Thyroid gland (tissue), 4 donors: ENCODE measurements at regions not wholly inside any gene's neighbourhood (a gene's known extent, or its start where the extent isn't known, plus 50 kb on each side); places are given as distances from the start of the nearest gene placed in this dataset.

Source experiments
- DNase-seq, 2 donors: peaks; one replicate each; pipeline ENCODE4 v3.0.0-alpha.2; 2019
- H3K27ac ChIP-seq, 3 donors: fragments of 200-600 bp; sonication (generic); 1 replicate in 2 of 3; 2 replicates in 1 of 3; pipeline ENCODE4 v1.5.1; 2016 to 2019; ENCODE audit warnings: mild to moderate bottlenecking in 1 of 3, moderate library complexity in 1 of 3
- H3K27me3 ChIP-seq: fragments of 200-600 bp; sonication (generic); one replicate; pipeline ENCODE4 v1.5.1; 2019
- H3K36me3 ChIP-seq, 2 donors: fragments of 200-600 bp; sonication (generic); one replicate each; pipeline ENCODE4 v1.5.1; 2016 to 2019
- H3K4me1 ChIP-seq, 2 donors: fragments of 200-600 bp; sonication (generic); one replicate each; pipeline ENCODE4 v1.5.1; 2017 to 2019
- H3K4me3 ChIP-seq, 3 donors: fragments of 200-600 bp; sonication (generic); replicated peaks in 1 of 3; 1 replicate in 2 of 3; 2 replicates in 1 of 3; pipeline ENCODE4 v1.5.1; 2016; ENCODE audit warnings: mild to moderate bottlenecking in 1 of 3
- H3K9me3 ChIP-seq: fragments of 200-600 bp; sonication (generic); one replicate; pipeline ENCODE4 v1.5.1; 2017
- POLR2A ChIP-seq, 2 donors: fragments of 450-650 bp; IDR thresholded peaks; one replicate each; pipeline ENCODE4 v1.6.1; 2017; ENCODE audit warnings: antibody characterized with exemption in 2 of 2, mild to moderate bottlenecking in 2 of 2, moderate library complexity in 1 of 2
- WGBS, 2 donors: methylation state at CpG; one replicate each; pipeline ENCODE4 v1.1.5; 2017; 5-methylcytosine and 5-hydroxymethylcytosine counted together
- intact Hi-C: fragments of 100-400 bp; cut with DNase I; formaldehyde crosslinking; loops from one replicate; pipeline ENCODE4 v1.15.1; 2023
- TF ChIP-seq, protein P1 (sequence below), 6 experiments: fragments of 200-600 bp in 3 of 6; fragments of 450-650 bp in 3 of 6; sonication (generic) in 3 of 6; IDR thresholded peaks; one replicate each; pipeline ENCODE4 v1.5.1; 2016 to 2019; ENCODE audit warnings: antibody characterized with exemption in 6 of 6, mild to moderate bottlenecking in 2 of 6, inconsistent platforms in 1 of 6, moderate library complexity in 1 of 6

- Histone ChIP-seq H3K36me3 (no peaks in the 10 kb centered on the region), H3K9me3 (no peaks in the 10 kb centered on the region), H3K4me3 (no peak overlapping the region), H3K4me1 (peaks cover 0 to under 1% of the 10 kb centered on the region in 2 donors), H3K27me3 (no peaks in the 10 kb centered on the region), H3K27ac (no peak overlapping the region)
- no peak for DNase-seq
- intact Hi-C loops: no loop called here
- TF ChIP-seq POLR2A (IDR thresholded peaks at IDR 0.05): no peak
- TF ChIP-seq, protein P1, sequence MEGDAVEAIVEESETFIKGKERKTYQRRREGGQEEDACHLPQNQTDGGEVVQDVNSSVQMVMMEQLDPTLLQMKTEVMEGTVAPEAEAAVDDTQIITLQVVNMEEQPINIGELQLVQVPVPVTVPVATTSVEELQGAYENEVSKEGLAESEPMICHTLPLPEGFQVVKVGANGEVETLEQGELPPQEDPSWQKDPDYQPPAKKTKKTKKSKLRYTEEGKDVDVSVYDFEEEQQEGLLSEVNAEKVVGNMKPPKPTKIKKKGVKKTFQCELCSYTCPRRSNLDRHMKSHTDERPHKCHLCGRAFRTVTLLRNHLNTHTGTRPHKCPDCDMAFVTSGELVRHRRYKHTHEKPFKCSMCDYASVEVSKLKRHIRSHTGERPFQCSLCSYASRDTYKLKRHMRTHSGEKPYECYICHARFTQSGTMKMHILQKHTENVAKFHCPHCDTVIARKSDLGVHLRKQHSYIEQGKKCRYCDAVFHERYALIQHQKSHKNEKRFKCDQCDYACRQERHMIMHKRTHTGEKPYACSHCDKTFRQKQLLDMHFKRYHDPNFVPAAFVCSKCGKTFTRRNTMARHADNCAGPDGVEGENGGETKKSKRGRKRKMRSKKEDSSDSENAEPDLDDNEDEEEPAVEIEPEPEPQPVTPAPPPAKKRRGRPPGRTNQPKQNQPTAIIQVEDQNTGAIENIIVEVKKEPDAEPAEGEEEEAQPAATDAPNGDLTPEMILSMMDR (IDR thresholded peaks at IDR 0.05): no peak
These were observed 68.7 kb upstream of the RNF7 start for GRCh38 chr3:141669434-141669833.

DNA sequence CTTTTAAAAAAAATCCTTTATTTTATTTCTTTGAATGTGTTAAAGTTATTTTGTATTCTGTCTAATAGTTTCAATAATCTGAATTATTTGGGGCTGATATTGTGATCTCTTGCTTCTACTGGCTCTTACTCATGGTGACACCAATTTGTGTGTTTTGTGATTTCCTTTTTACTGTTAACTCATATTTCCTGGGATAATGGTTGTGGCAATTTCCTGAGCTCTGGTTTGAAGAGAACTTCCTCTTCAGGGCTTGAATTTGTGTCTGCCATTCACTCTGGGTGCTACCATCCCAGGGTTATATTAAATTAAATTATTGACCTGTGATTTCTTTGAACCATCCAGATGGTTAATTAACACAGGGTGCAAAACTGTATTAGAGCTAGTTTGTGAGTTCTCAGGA, 60.4 kb upstream of the RNF7 start:
- Histone ChIP-seq H3K27me3 (no peaks in the 10 kb centered on the region), H3K9me3 (no peaks in the 10 kb centered on the region), H3K27ac (no peak overlapping the region), H3K36me3 (no peaks in the 10 kb centered on the region), H3K4me3 (no peak overlapping the region), H3K4me1 (peaks cover 11 to 12% of the 10 kb centered on the region in 2 donors)
- DNase-seq: no peak
- no peak for TF ChIP-seq POLR2A (IDR thresholded peaks at IDR 0.05)
- TF ChIP-seq, protein P1 (IDR thresholded peaks at IDR 0.05): no peak
- intact Hi-C loops: no loop called here

- H3K9me3 ChIP-seq: no peaks in the 10 kb centered on the region
- peaks cover 11 to 12% of the 10 kb centered on the region in 2 donors for H3K4me1 ChIP-seq
- 31 to 46% methylated on average over 2 of the region's 2 CpGs for WGBS, 2 donors
- no peaks in the 10 kb centered on the region for H3K27me3 ChIP-seq
- H3K36me3 ChIP-seq: no peaks in the 10 kb centered on the region
- intact Hi-C loops: no loop called here
- no peak for TF ChIP-seq POLR2A (IDR thresholded peaks at IDR 0.05)
- TF ChIP-seq, protein P1 (IDR thresholded peaks at IDR 0.05): no peak
- H3K4me3 ChIP-seq: no peak overlapping the region
- peak; percentile 70 to 76 for DNase-seq
- peak overlapping the region in 2 of 3 donors; percentile 18 to 53 for H3K27ac ChIP-seq
These were observed 57.3 kb upstream of the RNF7 start for GRCh38 chr3:141680620-141681389.

DNA sequence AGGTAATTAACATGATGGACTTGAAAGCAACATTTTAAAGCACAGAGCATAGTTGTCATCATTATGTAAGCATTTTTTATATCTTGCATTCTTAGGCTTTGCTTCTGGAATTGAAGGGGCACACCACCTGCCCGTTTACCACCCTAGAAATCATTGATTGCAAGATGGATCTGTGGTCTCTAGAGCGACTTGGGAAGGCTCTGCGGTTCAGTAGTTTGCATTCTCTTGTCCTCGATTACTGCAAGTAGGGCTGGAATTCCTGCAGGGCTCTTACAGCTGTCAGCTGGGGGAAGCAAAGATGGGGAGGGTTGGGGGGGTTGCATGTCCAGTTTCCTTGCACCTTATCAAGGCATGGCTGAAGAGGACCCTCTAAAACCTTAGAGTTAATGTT, 56.7 kb upstream of the RNF7 start:
- intact Hi-C loops: no loop called here
- H3K27ac ChIP-seq: peak overlapping the region in 1 of 3 donors; percentile 53
- TF ChIP-seq, protein P1 (IDR thresholded peaks at IDR 0.05): no peak
- H3K4me3 ChIP-seq: no peak overlapping the region
- H3K36me3 ChIP-seq: no peaks in the 10 kb centered on the region
- H3K4me1 ChIP-seq: peaks cover 12 to 15% of the 10 kb centered on the region in 2 donors
- no peaks in the 10 kb centered on the region for H3K27me3 ChIP-seq
- DNase-seq: no peak
- WGBS, 2 donors: 11 to 30% methylated on average over 4 of the region's 4 CpGs
- H3K9me3 ChIP-seq: no peaks in the 10 kb centered on the region

DNA sequence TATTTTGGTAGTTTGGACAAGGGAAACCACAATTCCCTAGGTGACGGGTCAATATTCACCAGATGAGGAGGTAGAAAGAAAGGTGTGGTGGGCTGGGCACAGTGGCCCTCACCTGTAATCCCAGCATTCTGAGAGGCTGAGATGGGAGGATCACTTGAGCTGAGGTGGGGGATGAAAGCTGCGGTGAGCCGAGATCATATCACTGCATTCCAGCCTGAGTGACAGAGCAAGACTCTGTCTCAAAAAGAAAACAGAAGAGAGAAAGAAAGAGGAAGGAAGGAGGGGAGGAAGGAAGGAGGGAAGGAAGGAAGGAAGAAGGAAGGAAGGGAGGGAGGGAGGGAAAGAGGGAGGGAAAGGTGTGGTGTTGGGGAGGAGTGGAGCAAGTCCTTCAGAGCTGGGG, 56.1 kb upstream of the RNF7 start:
- DNase-seq: no peak
- Histone ChIP-seq H3K4me1 (peaks cover 12 to 22% of the 10 kb centered on the region in 2 donors), H3K27ac (no peak overlapping the region), H3K4me3 (no peak overlapping the region), H3K27me3 (no peaks in the 10 kb centered on the region), H3K9me3 (no peaks in the 10 kb centered on the region), H3K36me3 (no peaks in the 10 kb centered on the region)
- TF ChIP-seq, protein P1 (IDR thresholded peaks at IDR 0.05): no peak
- TF ChIP-seq POLR2A (IDR thresholded peaks at IDR 0.05): no peak
- 61 to 71% methylated on average over 3 of the region's 3 CpGs for whole genome bisulfite sequencing, 2 donors
- intact Hi-C loops: no loop called here
